H54 (cell line): ENCODE measurements at regions not wholly inside any gene's neighbourhood (a gene's known extent, or its start where the extent isn't known, plus 50 kb on each side); places are given as distances from the start of the nearest gene placed in this dataset.

Experiments
- DNase-seq: peaks from one replicate; pipeline ENCODE4 v3.0.0; 2011; ENCODE audit warnings: low spot score, mixed read lengths; ENCODE audit not compliant: insufficient read length
- FAIRE-seq: peaks from 3 replicates; lab custom pipeline; 2011; peaks lifted over from hg19 to GRCh38; lab: Jason Lieb, UNC
- POLR2A ChIP-seq: IDR thresholded peaks from 2 replicates; pipeline ENCODE4 v1.6.1; 2011; ENCODE audit warnings: low read depth, mild to moderate bottlenecking, low read length

- no peak for FAIRE-seq
- no peak for TF ChIP-seq POLR2A
- no peak for DNase-seq
Measured at GRCh38 chr16:87080571-87081167, 236.5 kb downstream of the C16orf95 start.

- DNase-seq (no peak), FAIRE-seq (no peak)
Measured at GRCh38 chr16:87085441-87085840, 231.8 kb downstream of the C16orf95 start.

GRCh38 chr16:87086156-87086555 lies 231.0 kb downstream of the C16orf95 start:
- DNase-seq = peak; percentile 26
- TF ChIP-seq POLR2A = no peak

More at GRCh38 chr16:87085441-87085840, 231.8 kb downstream of the C16orf95 start:
- TF ChIP-seq POLR2A = no peak

GRCh38 chr16:87086575-87086974 lies 230.6 kb downstream of the C16orf95 start:
- FAIRE-seq = no peak
- DNase-seq = peak; percentile 25
- TF ChIP-seq POLR2A = no peak

More at GRCh38 chr16:87086156-87086555, 231.0 kb downstream of the C16orf95 start:
- no peak for FAIRE-seq

GRCh38 chr16:87092958-87093357 lies 224.2 kb downstream of the C16orf95 start:
- no peak for TF ChIP-seq POLR2A
- no peak for FAIRE-seq
- DNase-seq = no peak

GRCh38 chr16:87093804-87094555 lies 223.2 kb downstream of the C16orf95 start:
- no peak for DNase-seq

GRCh38 chr16:87094556-87094865 lies 222.7 kb downstream of the C16orf95 start:
- DNase-seq (no peak), FAIRE-seq (no peak)
- TF ChIP-seq POLR2A = no peak

More at GRCh38 chr16:87093804-87094555, 223.2 kb downstream of the C16orf95 start:
- TF ChIP-seq POLR2A = no peak
- FAIRE-seq = no peak

GRCh38 chr16:87095271-87095670 lies 221.9 kb downstream of the C16orf95 start:
- DNase-seq (no peak), FAIRE-seq (no peak)
- no peak for TF ChIP-seq POLR2A

- no peak for DNase-seq
- TF ChIP-seq POLR2A = no peak
- no peak for FAIRE-seq
Measured at GRCh38 chr16:87096746-87097333, 220.4 kb downstream of the C16orf95 start.

- DNase-seq (no peak), FAIRE-seq (no peak)
- no peak for TF ChIP-seq POLR2A
Measured at GRCh38 chr16:87098361-87098760, 218.8 kb downstream of the C16orf95 start.

GRCh38 chr16:87098976-87099720 lies 218.0 kb downstream of the C16orf95 start:
- TF ChIP-seq POLR2A = no peak
- DNase-seq (no peak), FAIRE-seq (no peak)

GRCh38 chr16:87100306-87101058 lies 216.7 kb downstream of the C16orf95 start:
- no peak for FAIRE-seq
- no peak for DNase-seq
- no peak for TF ChIP-seq POLR2A

GRCh38 chr16:87101903-87102302 lies 215.3 kb downstream of the C16orf95 start:
- FAIRE-seq (no peak), DNase-seq (no peak)
- no peak for TF ChIP-seq POLR2A
